HG02870 (cell line): ENCODE measurements at regions not wholly inside any gene's neighbourhood (a gene's known extent, or its start where the extent isn't known, plus 50 kb on each side); places are given as distances from the start of the nearest gene placed in this dataset.

ENCODE experiments used
- ATAC-seq: cut with Tn5 transposase; IDR thresholded peaks from one replicate; pipeline ENCODE4 v1.9.1; 2021; ENCODE audit warnings: mild to moderate bottlenecking, moderate library complexity; ENCODE audit not compliant: unreplicated experiment

DNA sequence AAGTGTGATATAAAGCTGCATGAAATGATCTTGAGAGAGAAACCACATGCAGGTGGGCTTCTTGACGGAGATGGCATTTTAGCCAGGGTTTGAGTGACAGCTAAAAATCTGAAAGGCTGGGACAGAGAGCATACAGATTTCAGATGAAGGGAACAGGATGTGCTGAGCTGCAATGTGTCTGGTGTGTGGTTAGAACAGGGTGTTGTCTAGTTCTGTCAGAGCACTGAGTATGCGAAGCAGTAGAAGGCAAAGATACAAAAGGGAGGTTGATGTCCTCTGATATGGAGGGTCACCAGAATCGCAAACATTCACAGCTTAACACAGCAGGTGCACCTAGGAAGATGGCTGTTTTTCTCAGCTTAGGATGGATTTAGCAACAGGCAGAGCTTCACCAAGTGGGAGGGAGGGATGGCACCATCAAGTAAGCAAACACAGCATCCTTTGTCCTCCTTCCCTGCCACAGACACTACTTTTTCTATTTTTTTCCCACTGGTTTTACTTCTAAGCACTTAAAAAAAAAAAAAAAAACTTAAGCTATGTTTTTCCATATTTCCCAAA, 182.5 kb downstream of the TMX3 start:
- ATAC-seq = no peak

DNA sequence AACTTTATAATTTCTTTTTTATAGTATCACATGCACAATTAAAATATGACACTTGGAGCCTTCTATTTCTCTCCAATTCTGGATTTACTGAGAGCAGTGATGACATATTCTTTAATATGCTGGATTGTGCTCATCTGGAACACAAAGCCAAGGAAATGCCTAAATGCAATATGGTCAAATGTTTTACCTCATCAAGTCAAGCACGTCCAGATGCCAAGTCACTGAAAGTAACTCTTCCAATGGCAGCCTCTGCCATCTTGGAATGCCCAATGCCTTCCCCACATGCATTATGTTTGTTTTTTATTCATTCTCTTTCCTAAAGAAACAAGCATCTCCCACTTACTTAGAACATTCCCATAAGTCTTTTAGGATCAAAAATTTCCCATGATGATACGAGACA, 189.8 kb downstream of the TMX3 start:
- no peak for ATAC-seq

DNA sequence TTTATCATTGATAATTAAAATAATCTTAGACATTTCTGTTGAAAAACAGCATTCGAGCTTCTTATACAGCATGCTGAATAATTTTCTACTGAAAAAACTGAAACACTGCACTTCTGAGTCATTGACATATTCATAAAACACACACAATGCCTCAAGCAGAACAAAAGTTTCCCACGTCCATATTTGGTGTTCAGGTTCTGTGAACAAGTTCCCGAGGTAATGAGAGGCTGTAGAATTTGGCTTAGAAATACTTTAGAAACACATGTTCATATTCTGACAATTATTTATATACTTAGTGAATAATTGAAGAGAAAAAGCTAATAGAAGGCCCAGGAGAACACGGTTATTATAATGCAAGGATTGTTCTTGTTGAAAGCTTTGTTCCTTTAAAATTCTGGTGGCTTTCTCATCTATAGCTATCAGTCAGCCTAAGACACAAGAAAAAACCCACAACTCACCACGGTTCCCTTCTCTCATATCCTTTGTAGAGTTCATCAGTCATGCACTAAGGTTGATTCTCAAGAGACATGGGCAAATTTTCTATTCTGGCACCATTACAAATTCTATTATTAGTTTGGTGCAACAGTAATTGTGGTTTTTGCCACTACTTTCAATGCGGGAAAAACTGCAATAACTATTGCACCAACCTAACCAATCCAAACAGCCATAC, 194.4 kb downstream of the TMX3 start:
- no peak for ATAC-seq

DNA sequence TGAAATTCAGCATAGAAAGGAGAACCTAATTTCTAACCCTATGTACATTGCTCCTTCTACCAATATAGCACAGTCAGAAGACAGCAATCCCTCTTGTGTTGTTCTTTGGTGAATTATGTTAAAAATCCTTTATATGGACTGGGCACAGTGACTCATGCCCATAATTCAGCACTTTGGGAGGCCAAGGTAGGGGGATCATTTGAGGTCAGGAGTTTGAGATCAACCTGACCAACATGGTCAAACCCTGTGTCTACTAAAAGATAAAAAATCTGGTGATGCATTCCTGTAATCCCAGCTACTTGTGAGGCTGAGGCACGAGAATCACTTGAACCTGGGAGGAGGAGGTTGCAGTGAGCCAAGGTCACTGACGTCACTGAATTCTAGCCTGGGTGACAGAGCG, 195.6 kb downstream of the TMX3 start:
- no peak for ATAC-seq

DNA sequence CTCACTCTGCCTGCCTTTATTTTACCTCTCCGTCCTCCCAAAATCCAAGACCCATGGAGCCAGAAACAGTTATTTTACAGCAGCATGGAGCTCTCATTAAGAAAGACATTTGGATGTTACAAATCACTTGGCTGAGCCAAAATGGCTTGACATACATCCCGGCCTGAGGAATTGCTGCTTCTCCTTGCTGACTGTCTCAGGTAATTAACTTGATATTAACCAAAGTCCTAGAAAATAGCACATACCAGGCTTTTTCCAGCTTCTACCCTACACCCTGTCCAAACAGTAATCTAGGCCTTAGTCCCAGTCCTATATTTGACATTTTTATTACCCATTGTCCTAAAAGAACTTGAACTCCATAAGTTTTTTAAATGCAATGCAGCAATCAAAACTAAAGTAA, 205.0 kb downstream of the TMX3 start:
- no peak for ATAC-seq

DNA sequence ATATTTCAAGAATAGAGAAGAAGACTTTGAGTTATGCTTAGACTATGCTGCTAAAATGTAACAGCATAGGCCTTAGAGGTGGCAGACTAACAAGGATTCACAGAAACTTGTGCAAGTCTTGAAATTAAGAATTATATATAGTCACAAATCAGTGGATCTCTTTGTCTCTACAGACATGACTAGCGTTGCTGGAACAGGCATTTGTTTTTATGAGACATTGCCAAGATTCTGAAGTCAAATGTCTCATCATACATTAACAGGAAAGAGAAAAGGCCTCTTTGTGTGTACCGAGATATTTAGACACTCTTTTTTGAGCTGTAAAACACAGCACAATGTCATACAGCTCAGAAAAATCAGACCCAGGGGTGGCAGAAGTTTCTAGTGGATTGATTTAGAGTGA, 207.1 kb downstream of the TMX3 start:
- no peak for ATAC-seq

DNA sequence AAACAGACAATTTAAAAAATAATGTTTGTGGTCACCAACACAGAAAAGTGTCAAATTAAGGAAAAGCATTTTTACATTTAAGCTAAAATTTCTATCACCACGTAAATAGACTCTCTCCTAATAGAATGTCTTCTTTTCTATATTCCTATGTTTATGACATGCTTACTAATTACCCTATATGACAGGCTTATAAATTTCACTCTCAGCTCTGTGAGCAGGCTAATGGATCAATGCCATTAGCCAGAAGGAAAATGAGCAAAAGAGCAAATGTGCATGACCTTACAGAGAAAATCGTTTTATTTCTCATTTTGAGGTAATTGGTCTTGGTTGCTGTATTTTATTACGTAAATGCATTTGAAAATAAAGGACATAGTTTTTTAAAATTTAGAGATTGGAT, 209.7 kb downstream of the TMX3 start:
- no peak for ATAC-seq

DNA sequence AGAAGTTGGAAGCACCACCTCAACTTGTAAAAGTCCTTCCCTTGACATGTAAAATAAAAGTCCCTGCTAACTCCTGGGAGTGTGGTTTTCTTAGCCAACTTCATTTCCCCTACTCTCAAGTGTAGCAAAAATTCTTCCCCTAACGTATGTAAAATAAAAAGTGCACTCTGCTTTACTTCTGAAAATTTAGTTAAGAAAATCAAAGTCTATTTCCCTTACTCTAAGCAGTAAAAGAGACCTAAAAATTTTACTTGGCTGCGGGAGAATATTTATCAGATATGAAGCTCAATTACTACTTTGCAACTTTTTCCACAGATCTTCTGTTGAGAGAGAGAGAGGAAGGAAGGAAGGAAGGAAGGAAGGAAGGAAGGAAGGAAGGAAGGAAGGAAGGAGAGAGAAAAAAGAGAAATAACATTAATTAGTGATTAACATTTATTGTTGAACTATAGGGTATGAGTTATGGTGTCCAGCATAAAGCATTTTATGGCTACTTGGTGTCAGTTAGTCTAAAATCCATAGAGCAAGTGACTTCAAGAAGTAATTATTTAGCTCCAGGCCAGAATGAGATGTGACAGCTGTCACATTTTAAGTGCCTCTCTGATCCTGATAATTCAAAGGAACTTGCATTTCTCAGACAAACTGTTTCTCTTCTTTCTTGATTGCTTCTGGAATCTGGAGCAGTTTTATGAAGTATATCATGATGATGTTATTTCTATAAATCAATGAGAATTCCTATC, 210.3 kb downstream of the TMX3 start:
- no peak for ATAC-seq

DNA sequence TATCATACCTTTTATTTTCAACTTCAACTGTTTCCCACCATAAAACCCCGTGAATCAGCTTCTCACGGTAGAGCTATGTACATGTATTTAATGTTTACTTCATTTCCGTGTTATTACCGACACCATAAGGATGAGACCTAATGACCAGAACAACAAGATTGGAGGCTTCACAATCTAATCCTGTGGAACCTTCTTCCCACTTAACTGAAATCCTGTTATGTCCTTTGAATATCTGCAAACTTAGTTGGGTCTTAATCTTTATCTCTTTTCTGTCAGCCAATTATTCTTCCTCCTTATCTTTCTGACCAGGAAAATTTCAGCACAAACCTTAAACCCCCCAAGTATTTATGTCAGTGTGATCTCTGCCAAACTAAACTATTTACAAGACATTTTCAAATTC, 214.4 kb downstream of the TMX3 start:
- ATAC-seq = no peak

DNA sequence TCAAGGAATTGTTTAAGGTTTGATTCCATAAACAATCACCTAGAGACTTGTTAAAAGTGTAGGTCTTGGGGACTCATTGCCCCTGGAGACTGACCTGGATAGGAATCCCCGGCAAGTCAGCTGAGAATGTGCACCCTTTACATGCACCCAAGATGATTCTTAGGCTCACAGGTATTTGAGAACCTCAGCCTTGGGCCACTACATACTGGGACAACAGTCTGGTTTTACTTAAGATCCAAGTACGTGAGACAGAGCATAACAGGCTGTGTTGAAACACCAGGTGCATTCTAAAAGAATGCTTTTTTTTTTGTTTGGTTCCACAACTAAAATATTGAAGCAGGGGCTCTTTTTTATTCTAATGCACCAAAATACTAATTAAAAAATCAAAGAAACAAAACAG, 215.8 kb downstream of the TMX3 start:
- no peak for ATAC-seq

DNA sequence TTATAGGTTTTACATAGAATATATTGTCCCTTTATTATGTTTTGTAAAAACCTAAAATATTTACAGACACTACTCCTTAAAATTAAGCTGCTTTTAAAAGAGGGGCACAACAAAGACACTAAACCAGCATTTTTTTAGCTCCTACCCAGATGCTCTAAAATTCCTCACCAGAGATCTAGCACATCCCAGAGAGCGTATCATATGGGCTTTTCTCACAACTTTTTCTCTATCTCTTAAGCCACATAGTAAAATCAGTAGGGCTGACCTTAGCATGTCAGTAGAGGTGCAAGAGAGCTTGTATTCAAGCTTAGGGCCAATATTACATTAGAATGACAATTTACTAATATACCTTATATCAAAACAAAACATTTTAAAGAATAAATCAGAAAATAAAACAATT, 216.3 kb downstream of the TMX3 start:
- no peak for ATAC-seq

DNA sequence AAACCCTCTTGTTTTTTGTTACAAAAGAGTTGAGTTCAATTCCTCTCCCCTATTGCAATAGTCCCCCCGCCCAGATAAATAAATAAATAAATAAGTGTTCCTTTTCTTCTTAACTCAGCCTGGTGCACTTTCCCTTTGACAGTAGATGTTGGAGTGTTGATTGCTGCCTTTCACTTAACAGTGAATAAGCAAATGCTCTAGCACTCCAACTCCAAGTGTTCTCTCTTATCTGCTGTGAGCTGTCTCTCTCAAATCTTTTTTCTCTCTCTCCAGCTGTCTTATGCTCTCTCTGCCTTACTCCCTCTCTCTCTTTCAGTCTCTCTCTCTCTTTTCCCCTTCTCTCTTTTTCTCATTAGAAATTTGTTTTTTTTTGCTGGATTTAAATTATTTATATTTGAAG, 216.7 kb downstream of the TMX3 start:
- ATAC-seq = no peak

DNA sequence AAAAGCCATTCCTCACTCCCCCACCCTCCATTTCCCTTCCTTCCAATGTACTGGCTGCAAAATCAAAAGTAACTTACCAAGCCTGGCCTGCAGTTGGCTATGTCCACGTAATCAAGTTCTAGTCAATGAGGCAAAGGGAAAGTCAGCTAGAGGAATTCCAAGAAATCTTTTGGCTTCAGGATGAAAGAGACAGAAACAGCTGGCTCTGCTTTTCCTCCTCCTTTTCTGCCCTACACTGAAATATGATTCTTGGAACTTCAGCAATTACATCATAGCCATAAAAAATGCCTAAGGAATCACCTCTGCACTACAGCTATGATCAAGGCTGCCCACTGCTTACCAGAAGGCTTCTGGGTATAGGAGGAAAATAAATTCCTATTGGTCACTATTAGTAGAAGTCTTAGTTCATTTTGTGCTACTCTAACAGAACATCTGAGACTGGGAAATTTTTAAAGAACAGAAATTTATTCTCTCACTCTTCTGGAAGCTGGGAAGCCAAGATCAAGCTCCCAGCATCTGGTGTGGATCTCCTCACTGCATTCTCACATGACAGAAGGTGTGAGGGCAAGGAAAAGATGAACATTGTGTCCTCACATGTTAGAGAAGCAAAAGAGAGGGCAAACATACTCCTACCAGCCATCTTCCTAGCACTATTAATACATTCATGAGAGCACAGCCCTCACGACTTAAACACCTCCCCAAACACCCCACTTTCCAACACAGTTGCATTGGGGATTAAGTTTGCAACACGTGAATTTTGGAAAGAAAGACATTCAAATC, 219.9 kb downstream of the TMX3 start:
- no peak for ATAC-seq

DNA sequence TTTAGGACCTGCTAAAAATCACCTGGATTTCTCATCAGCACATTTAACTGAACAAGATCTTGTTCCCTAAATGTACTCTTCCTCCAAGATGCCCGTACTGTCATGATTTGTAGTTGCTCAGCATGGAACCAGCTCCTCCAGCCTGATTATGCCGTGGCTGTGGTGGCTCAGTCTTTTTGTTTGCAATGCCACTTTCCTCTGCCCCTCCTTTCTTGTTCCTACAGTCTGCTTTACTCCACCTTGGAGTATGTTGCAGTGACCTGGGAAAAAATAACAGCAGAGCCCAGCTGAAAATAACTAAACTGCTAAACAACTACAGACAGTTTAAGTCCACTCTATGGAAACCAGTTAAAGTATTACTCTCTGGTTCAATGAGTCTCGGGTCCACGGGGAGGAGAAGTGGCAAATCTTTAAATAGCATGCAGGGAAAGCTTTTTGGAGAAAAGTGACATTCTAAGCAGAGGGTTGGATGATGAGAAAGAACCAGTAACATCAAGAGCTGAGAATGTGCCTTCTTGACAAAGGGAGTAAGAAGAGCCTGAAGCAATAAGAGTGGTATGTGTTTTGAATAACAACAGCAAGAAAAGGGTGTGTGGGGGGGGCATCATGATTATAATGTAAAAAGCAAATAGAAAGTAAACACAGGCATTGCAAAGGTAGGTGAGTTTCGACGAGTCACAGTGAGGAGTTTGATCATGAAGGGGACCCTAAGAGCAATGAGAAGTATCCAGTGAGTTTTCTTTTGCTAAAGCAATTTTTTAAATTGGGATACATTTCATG, 225.7 kb downstream of the TMX3 start:
- ATAC-seq = no peak

DNA sequence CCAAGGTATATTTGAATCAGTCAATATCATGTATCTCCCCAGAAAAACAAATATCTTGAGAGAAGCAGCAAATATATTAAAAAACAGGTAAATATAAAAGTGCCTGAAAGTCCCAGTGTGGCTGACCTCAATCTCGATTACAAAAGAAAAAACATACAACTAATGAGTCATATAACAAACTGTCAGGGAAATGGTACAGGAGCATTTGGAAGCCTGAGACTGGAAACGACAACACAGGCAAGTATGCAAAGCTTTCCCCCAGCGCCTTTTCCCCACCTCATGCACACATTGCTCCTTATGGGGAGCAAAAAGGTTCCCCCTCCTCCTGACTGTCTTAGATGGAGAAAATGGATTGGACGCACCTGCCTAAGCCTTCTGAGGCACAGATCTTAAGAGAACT, 230.7 kb downstream of the TMX3 start:
- ATAC-seq = no peak

DNA sequence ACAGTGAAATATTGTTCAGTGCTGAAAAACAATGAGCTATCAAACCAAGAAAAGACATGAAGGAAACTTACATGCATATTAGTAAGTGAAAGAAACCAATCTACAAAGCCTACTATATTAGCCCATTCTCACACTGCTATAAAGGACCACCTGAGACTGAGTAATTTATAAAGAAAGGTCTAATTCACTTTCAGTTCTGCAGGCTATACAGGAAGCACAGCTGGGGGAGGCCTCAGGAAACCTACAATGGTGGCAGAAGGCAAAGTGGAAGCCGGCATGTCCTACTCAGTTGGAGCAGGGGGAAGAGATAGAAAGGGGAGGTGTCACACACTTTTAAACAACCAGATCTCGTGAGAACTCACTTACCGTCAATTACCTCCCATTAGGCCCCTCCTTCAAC, 232.1 kb downstream of the TMX3 start:
- no peak for ATAC-seq

DNA sequence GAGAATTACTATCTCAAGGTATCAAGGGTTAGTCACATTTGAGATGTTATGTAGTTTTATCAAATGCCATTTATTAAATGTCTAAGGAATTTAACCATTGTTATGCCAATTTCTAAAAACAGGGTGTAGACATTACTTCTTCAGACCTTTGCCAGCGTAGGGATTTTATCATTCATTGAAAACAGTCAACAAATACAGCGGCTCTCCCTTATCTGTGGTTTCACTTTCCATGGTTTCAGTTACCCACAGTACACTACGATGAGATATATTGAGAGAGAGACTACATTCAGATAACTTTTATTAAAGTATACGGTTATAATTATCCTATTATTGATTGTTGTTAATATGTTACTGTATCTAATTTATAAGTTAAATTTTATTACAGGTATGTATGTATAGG, 234.7 kb downstream of the TMX3 start:
- ATAC-seq = no peak

DNA sequence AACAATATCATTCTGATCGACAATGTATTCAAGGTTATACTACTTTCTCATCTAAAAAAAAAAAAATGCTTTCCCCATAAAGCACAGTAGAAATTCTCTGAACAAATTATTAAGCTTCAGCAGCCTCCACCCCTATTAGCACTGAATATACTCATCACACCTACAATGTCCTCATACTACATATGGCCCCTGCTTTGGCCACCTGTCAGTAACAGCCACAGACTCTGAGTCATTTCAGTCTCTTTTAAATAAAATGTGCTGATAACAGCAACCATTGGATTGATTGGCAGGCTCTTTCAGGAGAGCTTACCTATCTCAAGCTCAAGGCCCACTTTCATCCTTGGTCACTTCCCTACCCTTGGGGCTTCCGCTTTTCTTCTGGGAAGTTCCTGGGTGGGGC, 236.7 kb downstream of the TMX3 start:
- no peak for ATAC-seq

DNA sequence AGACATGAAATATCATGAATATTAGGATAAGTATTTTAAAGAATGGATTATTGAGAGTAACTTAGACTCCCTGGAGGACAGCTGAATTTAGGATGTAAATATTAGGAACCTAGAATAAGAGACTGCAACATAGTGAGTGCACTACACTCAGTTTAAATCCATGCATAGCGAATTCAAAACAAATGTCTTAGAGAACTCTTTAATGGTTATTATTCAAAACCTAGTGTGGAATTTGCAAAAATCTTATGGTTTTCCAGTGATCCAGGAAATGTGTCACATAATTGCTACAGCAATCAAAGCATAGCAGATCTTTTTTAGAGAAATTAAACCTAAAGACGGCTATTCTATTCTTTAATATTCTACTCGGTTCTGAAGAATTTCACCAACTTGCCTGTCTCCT, 239.0 kb downstream of the TMX3 start:
- no peak for ATAC-seq

DNA sequence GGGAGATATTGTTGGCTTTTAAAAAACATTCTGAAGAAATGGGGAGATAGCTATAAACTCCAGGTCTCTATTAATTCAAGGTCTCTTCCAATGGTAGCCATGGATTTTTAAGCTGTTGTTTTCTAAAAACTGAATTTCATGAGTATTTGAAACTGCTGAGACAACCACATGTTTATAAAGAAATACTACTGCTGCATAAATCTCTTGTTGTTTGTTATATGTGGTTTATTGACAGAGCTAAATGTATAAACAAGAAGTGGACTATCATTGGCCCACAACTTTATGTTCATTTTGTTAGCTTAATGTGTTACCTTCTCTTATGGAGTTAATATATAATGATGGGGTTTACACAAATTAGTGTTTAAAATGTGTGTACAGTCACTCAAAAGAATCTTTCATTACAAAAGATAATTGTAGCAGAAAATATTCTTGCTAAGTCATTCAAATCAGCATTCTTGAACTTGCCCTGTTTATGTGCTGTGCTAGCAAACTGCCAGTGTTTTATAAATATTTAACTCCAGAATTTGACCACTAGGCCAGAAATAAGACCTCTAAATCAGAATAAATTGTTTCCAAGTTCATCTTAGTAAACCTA, 242.1 kb downstream of the TMX3 start:
- ATAC-seq = no peak
